ENCODE measurements at regions not wholly inside any gene's neighbourhood (a gene's known extent, or its start where the extent isn't known, plus 50 kb on each side); places are given as distances from the start of the nearest gene placed in this dataset.

DNA sequence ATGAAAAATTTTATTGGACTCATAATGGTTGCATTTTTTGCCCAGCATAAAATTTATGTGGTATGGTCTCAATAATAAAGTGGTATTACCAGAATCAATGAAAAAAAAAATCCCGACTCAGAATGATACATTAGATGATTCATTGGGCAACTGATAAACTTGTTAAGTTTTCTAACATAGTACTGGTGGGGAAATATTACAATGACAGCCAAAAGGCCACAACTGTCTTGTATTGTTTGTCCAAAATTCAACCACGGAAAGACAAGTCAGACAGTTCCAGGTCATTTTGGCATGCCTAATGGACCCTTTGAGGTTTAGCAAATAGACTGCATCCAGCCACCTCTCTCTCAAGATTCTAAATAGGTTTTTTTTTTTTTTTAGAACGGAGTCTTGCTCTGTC is 70.5 kb upstream of the TRIM9 start:
- Histone ChIP-seq H3K36me3 (ENCODE audit: control insufficient read depth in 2 of 2, extremely low read depth in 1 of 2, insufficient read depth in 2 of 2, low read length in 2 of 2) (no peaks in the 10 kb centered on the region), H3K4me2 (ENCODE audit: insufficient read depth, low read length) (no peak overlapping the region), H3K27ac (ENCODE audit: insufficient read depth, low read depth, low read length) (no peak overlapping the region), H3K9ac (replicated peaks; ENCODE audit: extremely low read depth, insufficient read depth, low read length) (no peak overlapping the region), H4K20me1 (replicated peaks; ENCODE audit: control insufficient read depth, extremely low read depth, insufficient read depth, low read length) (no peaks in the 10 kb centered on the region), H3K79me2 (ENCODE audit: control insufficient read depth, insufficient read depth, low read length) (no peaks in the 10 kb centered on the region), H3K27me3 (ENCODE audit: control insufficient read depth in 2 of 2, insufficient read depth in 2 of 2, low read length in 2 of 2) (peaks cover 6 to 9% of the 10 kb centered on the region in 2 experiments), H3K9me3 (replicated peaks; ENCODE audit: control insufficient read depth, insufficient read depth, low read length) (no peaks in the 10 kb centered on the region), H3K9me1 (replicated peaks; ENCODE audit: control insufficient read depth, extremely low read depth, insufficient read depth, low read length) (no peaks in the 10 kb centered on the region), H3K4me1 (ENCODE audit: control insufficient read depth, extremely low read depth, insufficient read depth, low read length) (no peaks in the 10 kb centered on the region), H3K4me3 (replicated peaks in 1 of 3; ENCODE audit: insufficient read depth in 1 of 3, low read depth in 1 of 3, low read length in 3 of 3) (no peak overlapping the region), H2AFZ (ENCODE audit: low read depth, low read length) (no peak overlapping the region)
- dilution Hi-C loops (cut with MboI; ENCODE audit: extremely low pct_ligation_motif_present, low sequenced_read_pairs) (no loop called here), intact Hi-C loops (cut with micrococcal nuclease) (no loop called here)
- ChIA-PET CTCF (no interaction called here), POLR2A (no interaction called here)
- DNase-seq (ENCODE audit: low read depth, low spot score) (no peak), FAIRE-seq (no peak)
- BruUV-seq (replicated peaks) = no TSS peak
- TF ChIP-seq EZH2 (IDR thresholded peaks at IDR 0.05; ENCODE audit: borderline replicate concordance, low read depth, low read length, severe bottlenecking) = no peak
- TF ChIP-seq POLR2AphosphoS5 (IDR thresholded peaks at IDR 0.05; ENCODE audit: insufficient read depth, low read depth, low read length) = no peak
- TF ChIP-seq, protein P1, sequence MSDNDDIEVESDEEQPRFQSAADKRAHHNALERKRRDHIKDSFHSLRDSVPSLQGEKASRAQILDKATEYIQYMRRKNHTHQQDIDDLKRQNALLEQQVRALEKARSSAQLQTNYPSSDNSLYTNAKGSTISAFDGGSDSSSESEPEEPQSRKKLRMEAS (IDR thresholded peaks at IDR 0.05; ENCODE audit: insufficient read depth, insufficient read length) = no peak
- no peak for TF ChIP-seq FOS (IDR thresholded peaks at IDR 0.05; ENCODE audit: borderline replicate concordance, insufficient read depth, low read length)
- no peak for TF ChIP-seq JUN (IDR thresholded peaks at IDR 0.05; ENCODE audit: borderline replicate concordance, insufficient read depth, insufficient read length, low read depth)
- TF ChIP-seq GATA2 (IDR thresholded peaks at IDR 0.05; ENCODE audit: insufficient read depth, insufficient read length, low read depth, low read length) = no peak
- TF ChIP-seq MYC (IDR thresholded peaks at IDR 0.05; ENCODE audit: low read depth, low read length) = no peak
- TF ChIP-seq CTCF (IDR thresholded peaks at IDR 0.05; ENCODE audit: extremely low read depth in 1 of 2, insufficient read depth in 1 of 2, low read depth in 1 of 2, low read length in 2 of 2) = no peak
- TF ChIP-seq POLR2A (IDR thresholded peaks at IDR 0.05; ENCODE audit: low read depth, low read length) = no peak

Data from endothelial cell of umbilical vein (primary cell).